ENCODE measurements at regions not wholly inside any gene's neighbourhood (a gene's known extent, or its start where the extent isn't known, plus 50 kb on each side); places are given as distances from the start of the nearest gene placed in this dataset.

DNA sequence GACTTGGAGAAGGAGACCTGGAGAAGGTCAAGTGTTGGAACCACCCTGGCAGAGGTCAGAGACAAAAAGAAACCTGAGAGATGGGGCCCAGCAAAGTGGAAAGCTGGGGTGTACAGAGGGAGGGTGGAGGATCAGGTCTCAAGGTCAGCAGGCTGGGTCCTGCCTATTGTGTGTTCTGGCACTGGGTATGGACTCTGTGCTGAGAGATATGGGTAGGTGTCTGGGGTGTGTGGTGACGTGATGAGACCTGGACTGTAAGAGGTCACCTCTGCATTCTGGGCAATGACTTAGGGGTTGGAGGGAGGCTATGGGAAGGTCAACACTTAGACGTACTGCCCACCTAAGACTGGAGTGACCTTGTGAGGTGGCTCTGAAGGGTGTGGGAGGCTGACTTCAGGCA, 88.1 kb downstream of the SCGB2B2 start:
- no peak for DNase-seq
- ChIA-PET CTCF (no interaction called here), POLR2A (no interaction called here)
- no peak overlapping the region for H3K4me3 Mint-ChIP-seq
- H3K9me3 Mint-ChIP-seq: peaks cover 7% of the 10 kb centered on the region
- no peaks in the 10 kb centered on the region for H3K36me3 Mint-ChIP-seq
- H3K27ac Mint-ChIP-seq: no peak overlapping the region
- intact Hi-C loops (cut with micrococcal nuclease): no loop called here
- no peaks in the 10 kb centered on the region for H3K27me3 Mint-ChIP-seq
- H3K4me1 Mint-ChIP-seq (ENCODE audit: low read depth): no peaks in the 10 kb centered on the region

DNA sequence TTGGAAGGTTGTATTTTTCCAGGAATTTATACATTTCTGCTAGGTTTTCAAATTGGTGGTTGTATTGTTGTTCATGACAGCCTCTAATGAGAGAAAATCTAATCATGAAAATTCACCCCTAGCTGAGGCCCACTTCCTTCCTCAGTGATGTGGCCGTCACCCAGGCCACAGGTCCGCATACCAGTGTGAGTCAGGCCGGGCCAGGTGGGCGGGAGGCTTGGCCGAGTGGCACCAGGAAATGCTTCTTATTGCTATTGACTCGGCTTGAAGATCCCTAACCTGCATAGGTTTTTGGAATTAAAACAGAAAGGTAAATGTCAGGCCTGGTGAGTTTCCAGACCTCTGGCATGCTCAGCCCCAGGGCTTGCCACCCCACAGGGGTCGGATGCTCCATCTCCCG, 88.7 kb downstream of the SCGB2B2 start:
- Mint-ChIP-seq H3K4me1 (ENCODE audit: low read depth) (no peaks in the 10 kb centered on the region), H3K36me3 (no peaks in the 10 kb centered on the region), H3K27ac (no peak overlapping the region), H3K4me3 (no peak overlapping the region), H3K9me3 (peaks cover 8% of the 10 kb centered on the region), H3K27me3 (no peaks in the 10 kb centered on the region)
- DNase-seq: no peak
- intact Hi-C loops (cut with micrococcal nuclease): no loop called here
- CTCF ChIA-PET: no interaction called here
- POLR2A ChIA-PET: no interaction called here

DNA sequence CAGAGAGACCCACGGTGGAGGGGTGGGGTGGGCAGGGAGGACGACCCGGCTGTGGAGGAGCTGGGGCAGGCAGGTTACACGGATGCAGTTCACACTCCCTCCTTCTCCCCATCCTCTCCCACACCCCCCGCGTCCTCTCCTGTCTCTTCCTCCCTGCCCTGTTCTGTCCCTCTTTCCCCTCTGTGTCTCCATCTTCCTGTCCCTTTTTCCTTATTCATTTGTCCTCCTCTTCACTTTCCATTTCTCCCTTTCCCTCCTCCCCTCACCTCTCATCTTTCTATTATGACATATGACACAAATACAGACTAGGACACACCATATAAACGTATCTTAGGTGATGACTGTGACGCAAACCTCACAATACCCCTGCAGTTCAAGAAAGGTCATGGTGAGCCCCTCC, 96.6 kb downstream of the SCGB2B2 start:
- ChIA-PET POLR2A (no interaction called here), CTCF (no interaction called here)
- DNase-seq: no peak
- H3K9me3 Mint-ChIP-seq: peaks cover 9% of the 10 kb centered on the region
- H3K4me1 Mint-ChIP-seq (ENCODE audit: low read depth): peaks cover 3% of the 10 kb centered on the region
- no peak overlapping the region for H3K27ac Mint-ChIP-seq
- H3K4me3 Mint-ChIP-seq: no peak overlapping the region
- peaks cover 11% of the 10 kb centered on the region for H3K27me3 Mint-ChIP-seq
- H3K36me3 Mint-ChIP-seq: no peaks in the 10 kb centered on the region
- intact Hi-C loops (cut with micrococcal nuclease): no loop called here

DNA sequence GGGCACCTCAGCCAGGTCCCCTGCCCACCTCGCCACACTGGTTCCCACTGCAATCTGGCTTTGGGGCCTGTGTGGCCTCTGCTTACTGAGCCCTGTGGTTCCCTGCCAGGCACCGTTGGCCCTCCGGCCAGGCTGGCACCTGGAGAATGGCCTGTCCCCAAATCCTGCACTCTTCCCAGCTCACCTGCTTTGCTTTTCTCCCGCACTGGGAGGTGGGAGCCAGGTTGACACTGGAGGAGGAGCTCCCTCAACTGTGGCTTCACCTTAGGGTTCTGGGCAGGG, 97.0 kb downstream of the SCGB2B2 start:
- CTCF ChIA-PET: no interaction called here

DNA sequence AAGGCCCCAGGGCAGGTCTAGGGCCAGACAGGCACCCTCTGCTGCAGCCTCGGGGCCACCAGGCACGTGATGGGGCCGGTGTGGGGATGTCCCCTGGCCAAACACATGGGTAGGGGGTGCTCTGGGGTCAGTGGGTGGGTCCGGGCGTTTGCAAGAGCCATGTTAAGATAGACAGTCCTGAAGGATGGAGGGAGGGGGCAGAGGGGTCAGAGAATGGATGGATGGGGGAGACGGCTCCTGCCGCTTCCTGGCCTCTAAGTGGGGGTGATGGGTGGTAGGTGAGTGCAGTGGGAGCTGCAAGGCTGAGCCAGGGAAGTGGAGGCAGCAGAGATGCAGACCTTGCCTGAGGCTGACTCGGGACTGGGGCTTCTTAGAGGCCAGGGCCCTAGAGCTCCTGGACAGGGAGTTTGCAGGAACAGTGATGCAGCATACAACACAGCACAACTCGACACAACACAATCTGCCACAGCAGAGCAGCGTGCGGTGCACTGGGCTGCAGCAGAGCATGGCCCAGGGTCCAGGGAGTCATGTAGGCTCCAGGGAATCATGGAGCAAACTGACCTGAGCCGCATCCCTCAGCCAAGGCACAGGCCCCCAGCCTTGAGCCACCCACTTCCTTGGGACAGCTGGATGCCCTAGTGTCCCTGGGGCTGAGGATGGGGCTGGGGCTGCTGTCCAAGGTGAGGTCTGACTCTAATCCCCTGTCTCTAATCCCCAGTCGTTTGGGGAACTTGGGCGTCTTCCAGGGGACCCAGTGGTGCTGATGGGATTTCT, 97.5 kb downstream of the SCGB2B2 start:
- H3K9me3 Mint-ChIP-seq: peaks cover 9% of the 10 kb centered on the region
- H3K36me3 Mint-ChIP-seq: no peaks in the 10 kb centered on the region
- no peak overlapping the region for H3K4me3 Mint-ChIP-seq
- H3K4me1 Mint-ChIP-seq (ENCODE audit: low read depth): peaks cover 3% of the 10 kb centered on the region
- CTCF ChIA-PET: no interaction called here
- H3K27me3 Mint-ChIP-seq: peaks cover 11% of the 10 kb centered on the region
- POLR2A ChIA-PET: no interaction called here
- intact Hi-C loops (cut with micrococcal nuclease): no loop called here
- H3K27ac Mint-ChIP-seq: no peak overlapping the region
- DNase-seq: no peak

More for the DNA sequence above, 97.0 kb downstream of the SCGB2B2 start:
- intact Hi-C loops (cut with micrococcal nuclease): no loop called here
- POLR2A ChIA-PET: no interaction called here
- Mint-ChIP-seq H3K27me3 (peaks cover 11% of the 10 kb centered on the region), H3K9me3 (peaks cover 9% of the 10 kb centered on the region), H3K4me3 (no peak overlapping the region), H3K36me3 (no peaks in the 10 kb centered on the region), H3K27ac (no peak overlapping the region), H3K4me1 (ENCODE audit: low read depth) (peaks cover 3% of the 10 kb centered on the region)
- DNase-seq: no peak

DNA sequence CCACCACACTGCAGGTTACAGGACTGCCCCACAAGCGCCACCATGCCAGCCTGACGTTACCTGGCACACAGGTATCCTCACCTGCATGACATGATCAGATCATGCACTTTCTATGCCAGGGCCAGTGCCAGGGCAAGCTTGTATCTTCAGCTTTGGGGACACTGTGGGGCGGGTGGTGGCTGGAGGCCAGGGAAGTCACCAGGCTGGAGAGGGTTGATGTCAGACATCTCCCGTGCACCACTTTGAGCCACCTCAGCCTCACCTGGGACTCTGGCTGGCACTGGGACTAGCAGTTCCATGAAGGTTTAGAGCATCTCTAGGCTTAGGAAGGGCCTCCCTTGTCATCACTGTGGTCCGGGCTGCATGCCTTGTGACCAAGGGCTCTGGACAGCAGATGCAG, 97.2 kb downstream of the WTIP start:
- POLR2A ChIA-PET: no interaction called here
- no peak overlapping the region for H3K4me3 Mint-ChIP-seq
- CTCF ChIA-PET: no interaction called here
- intact Hi-C loops (cut with micrococcal nuclease): no loop called here
- peaks cover 4% of the 10 kb centered on the region for H3K9me3 Mint-ChIP-seq
- DNase-seq: no peak
- H3K36me3 Mint-ChIP-seq: no peaks in the 10 kb centered on the region
- H3K4me1 Mint-ChIP-seq (ENCODE audit: low read depth): peaks cover 3% of the 10 kb centered on the region
- no peak overlapping the region for H3K27ac Mint-ChIP-seq
- peaks cover 11% of the 10 kb centered on the region for H3K27me3 Mint-ChIP-seq

DNA sequence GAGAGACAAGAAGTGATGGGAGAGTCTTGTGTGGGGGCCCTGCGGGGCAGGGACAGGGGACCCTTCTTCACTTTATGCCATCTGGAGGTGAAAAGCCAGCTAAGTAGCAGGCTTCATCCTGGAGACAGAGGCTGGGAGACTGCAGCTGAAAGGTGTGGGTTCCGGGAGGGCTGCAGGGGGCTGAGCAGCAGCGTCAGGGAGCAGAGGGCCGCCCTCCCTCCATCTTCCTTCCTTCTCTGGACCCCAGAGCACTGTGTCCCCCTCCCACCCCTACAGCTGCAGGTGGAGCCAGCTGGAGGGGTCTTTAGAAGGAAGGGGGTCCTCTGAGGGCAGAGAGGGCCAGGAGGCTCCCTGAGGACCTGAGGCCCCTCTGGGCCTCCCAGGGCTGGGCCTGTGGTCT, 96.6 kb downstream of the WTIP start:
- intact Hi-C loops (cut with micrococcal nuclease): no loop called here
- peaks cover 11% of the 10 kb centered on the region for H3K27me3 Mint-ChIP-seq
- ChIA-PET CTCF (no interaction called here), POLR2A (no interaction called here)
- H3K4me3 Mint-ChIP-seq: no peak overlapping the region
- no peak overlapping the region for H3K27ac Mint-ChIP-seq
- peaks cover 4% of the 10 kb centered on the region for H3K9me3 Mint-ChIP-seq
- DNase-seq: no peak
- H3K4me1 Mint-ChIP-seq (ENCODE audit: low read depth): peaks cover 3% of the 10 kb centered on the region
- H3K36me3 Mint-ChIP-seq: no peaks in the 10 kb centered on the region

DNA sequence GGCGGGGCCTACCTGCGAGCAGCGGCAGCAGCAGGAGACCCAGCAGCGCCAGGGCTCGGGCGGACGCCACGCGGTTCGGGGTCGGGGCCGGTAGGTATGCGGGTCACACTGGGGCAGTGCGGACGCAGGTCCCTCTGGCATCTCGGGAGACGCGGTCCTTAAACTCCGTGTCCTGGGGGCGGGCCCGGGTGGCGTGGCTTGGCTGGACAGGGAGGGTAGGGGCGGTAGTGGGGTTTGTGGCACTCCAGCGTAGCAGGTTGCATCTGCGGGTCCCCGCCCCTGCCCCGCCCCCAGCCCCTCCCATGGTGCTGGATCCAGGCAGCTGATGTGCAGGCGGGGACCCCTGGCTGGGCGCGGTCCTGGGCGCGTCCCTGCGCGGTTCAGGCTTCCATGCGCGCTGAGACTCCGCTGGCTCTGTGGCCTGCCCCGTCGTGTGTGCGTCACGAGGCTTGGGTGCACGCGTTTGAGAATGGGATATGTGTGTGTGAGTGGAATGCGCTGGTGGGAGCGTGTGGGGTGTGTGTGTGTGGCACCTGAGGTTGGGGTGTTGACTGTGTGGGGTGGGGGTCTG, 96.1 kb downstream of the WTIP start:
- CTCF ChIA-PET: no interaction called here
- Mint-ChIP-seq H3K4me3 (no peak overlapping the region), H3K36me3 (no peaks in the 10 kb centered on the region), H3K27me3 (peaks cover 11% of the 10 kb centered on the region), H3K4me1 (ENCODE audit: low read depth) (peaks cover 3% of the 10 kb centered on the region), H3K27ac (no peak overlapping the region), H3K9me3 (peaks cover 9% of the 10 kb centered on the region)
- intact Hi-C loops (cut with micrococcal nuclease): no loop called here
- POLR2A ChIA-PET: no interaction called here
- DNase-seq: no peak

DNA sequence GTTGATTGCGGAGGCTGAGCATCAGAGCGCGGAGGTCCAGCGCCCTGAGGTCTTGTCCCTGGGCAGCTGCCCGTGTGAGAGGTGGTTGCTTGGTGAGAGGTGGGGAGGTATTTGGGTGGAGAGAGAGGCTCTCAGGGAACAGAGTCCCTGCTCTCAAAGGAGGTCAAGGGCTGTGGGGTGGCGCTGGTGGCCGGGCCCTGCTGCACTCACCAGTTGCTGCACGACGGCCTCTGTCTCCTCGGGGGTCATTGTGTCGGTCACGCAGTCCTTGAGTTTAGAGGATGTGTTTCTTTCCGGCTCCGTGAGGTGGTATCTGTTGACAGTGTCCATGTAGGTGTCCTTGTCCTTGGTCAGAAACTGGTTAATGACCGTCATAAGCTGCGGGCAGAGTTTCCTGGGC, 95.5 kb downstream of the WTIP start:
- no peaks in the 10 kb centered on the region for H3K36me3 Mint-ChIP-seq
- intact Hi-C loops (cut with micrococcal nuclease): no loop called here

DNA sequence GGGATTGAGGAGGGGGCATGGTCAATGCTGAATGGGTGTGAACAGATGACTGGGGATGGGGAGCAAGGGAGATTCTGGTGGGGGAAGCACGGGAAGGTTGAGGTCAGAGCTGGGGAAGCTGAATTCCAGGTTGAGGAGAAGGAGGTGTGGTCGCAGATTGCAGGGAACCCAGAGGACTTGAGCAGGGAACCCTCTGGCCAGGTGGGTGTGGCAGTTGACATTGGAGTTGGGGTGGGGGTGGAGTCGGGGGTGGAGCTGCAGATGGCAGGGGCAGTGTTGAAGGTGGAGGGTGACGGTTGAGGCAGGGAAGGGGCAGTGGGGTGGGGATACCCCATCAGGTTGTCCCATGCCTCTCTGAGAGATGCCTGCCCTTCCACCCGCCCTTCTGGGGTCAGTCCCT, 94.7 kb downstream of the WTIP start:
- Mint-ChIP-seq H3K4me1 (ENCODE audit: low read depth) (peaks cover 3% of the 10 kb centered on the region), H3K9me3 (peaks cover 9% of the 10 kb centered on the region), H3K27ac (no peak overlapping the region), H3K4me3 (no peak overlapping the region), H3K27me3 (peaks cover 11% of the 10 kb centered on the region), H3K36me3 (no peaks in the 10 kb centered on the region)
- ChIA-PET CTCF (no interaction called here), POLR2A (no interaction called here)
- DNase-seq: no peak
- intact Hi-C loops (cut with micrococcal nuclease): no loop called here

More for the DNA sequence above, 95.5 kb downstream of the WTIP start:
- Mint-ChIP-seq H3K27ac (no peak overlapping the region), H3K4me3 (no peak overlapping the region), H3K4me1 (ENCODE audit: low read depth) (peaks cover 3% of the 10 kb centered on the region), H3K27me3 (peaks cover 11% of the 10 kb centered on the region), H3K9me3 (peaks cover 9% of the 10 kb centered on the region)
- ChIA-PET CTCF (no interaction called here), POLR2A (no interaction called here)
- DNase-seq: no peak

DNA sequence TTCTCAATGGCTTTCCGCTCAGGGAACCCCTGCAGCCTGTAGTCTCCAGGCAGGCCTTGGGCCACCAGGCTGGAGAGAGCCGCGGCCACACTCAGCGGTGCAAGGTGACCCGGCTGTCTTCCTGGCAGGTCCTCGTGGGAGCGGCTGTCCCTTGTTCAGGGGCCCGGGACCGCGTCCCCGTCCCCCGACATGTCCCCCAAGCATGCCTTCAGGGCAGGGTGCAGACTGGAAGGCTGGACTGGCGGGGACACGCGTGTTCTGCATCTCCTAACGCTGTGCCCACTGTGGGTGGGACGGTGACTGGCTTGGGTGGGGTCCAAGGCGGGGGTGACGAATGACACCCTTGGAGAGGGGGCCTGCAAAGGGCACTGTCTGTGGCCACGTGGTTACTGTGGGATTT, 93.6 kb downstream of the WTIP start:
- Mint-ChIP-seq H3K4me3 (no peak overlapping the region), H3K9me3 (peaks cover 17% of the 10 kb centered on the region), H3K4me1 (ENCODE audit: low read depth) (peaks cover 3% of the 10 kb centered on the region), H3K27me3 (peaks cover 11% of the 10 kb centered on the region), H3K27ac (no peak overlapping the region), H3K36me3 (peaks cover 3% of the 10 kb centered on the region)
- intact Hi-C loops (cut with micrococcal nuclease): no loop called here
- CTCF ChIA-PET: no interaction called here
- no peak for DNase-seq
- POLR2A ChIA-PET: no interaction called here

DNA sequence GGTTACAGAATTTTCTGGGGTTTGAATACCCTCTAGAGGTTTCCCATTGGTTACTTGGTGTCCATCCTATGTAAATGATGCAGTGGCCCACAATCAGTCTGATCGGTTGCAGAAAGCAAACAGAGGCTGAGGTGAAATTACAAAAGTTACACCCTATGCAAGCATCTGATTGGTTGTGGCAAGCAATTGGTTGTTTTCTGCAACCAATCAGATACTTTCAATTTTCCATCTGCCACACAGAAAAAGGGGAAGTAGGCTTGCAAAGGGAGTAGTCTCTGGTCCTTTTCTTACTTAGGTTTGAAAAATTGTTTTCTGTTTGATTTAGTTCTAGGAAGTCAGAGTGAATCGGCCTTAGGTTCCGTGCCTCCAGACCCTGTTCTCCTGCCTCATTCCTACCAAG, 93.1 kb downstream of the WTIP start:
- peaks cover 11% of the 10 kb centered on the region for H3K27me3 Mint-ChIP-seq
- H3K36me3 Mint-ChIP-seq: peaks cover 4% of the 10 kb centered on the region
- H3K27ac Mint-ChIP-seq: no peak overlapping the region
- peaks cover 3% of the 10 kb centered on the region for H3K4me1 Mint-ChIP-seq (ENCODE audit: low read depth)
- POLR2A ChIA-PET: no interaction called here
- H3K4me3 Mint-ChIP-seq: no peak overlapping the region
- intact Hi-C loops (cut with micrococcal nuclease): no loop called here
- CTCF ChIA-PET: no interaction called here
- peaks cover 22% of the 10 kb centered on the region for H3K9me3 Mint-ChIP-seq
- DNase-seq: no peak

DNA sequence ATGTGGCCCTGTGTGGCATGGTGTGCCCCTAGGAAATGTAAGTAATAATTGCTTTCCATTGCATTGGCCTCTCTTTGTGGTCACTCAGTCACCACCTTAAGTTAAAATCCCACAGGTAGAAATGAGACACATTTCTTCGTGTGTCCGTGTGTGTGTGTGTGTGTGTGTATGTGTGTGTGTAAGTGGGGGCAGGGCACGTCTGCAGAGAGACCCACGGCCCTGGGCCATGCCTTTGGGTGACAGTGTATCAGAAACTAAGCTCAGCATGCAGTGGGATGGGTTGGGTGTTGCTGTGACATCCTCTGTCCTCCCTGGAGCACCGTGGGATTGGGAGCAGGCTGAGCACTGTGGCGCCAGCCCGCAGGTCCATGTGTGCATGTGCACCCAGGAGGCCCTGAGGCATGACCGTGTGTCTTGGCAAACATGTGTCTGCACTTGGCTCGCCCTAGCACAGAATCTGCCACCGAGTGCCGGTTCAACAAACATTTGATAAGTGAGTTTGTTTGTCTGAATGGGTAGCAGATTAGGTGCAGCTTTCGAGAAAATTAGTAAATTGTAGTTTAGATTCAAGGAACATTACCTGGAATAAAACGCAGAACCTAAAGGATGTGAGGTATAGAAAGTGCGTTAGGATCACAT, 91.8 kb downstream of the WTIP start:
- no peak for DNase-seq
- CTCF ChIA-PET: no interaction called here
- Mint-ChIP-seq H3K36me3 (peaks cover 6% of the 10 kb centered on the region), H3K27me3 (peaks cover 8% of the 10 kb centered on the region), H3K9me3 (peaks cover 29% of the 10 kb centered on the region), H3K27ac (no peak overlapping the region), H3K4me1 (ENCODE audit: low read depth) (peaks cover 3% of the 10 kb centered on the region), H3K4me3 (no peak overlapping the region)
- POLR2A ChIA-PET: no interaction called here
- intact Hi-C loops (cut with micrococcal nuclease): no loop called here

Data from activated CD4-positive, alpha-beta memory T cell treated with anti-CD3 and anti-CD28 coated beads for 36 hours (primary cell).